Endothelial cell (in vitro differentiated cells): ENCODE measurements at regions not wholly inside any gene's neighbourhood (a gene's known extent, or its start where the extent isn't known, plus 50 kb on each side); places are given as distances from the start of the nearest gene placed in this dataset.

ENCODE experiments used
- DNase-seq: peaks from one replicate; pipeline ENCODE4 v3.0.0; 2021; ENCODE audit warnings: low spot score
- H3K27ac Mint-ChIP-seq: one replicate; pipeline ENCODE4 v1.8.0; 2021; ENCODE audit warnings: mixed read lengths, inconsistent platforms; ENCODE audit not compliant: unreplicated experiment
- H3K27me3 Mint-ChIP-seq: one replicate; pipeline ENCODE4 v1.8.0; 2021; ENCODE audit warnings: mild to moderate bottlenecking, moderate library complexity, mixed read lengths, inconsistent platforms; ENCODE audit not compliant: unreplicated experiment
- H3K36me3 Mint-ChIP-seq: one replicate; pipeline ENCODE4 v1.8.0; 2021; ENCODE audit warnings: mild to moderate bottlenecking, low read depth, mixed read lengths, inconsistent platforms; ENCODE audit not compliant: unreplicated experiment
- H3K4me1 Mint-ChIP-seq: one replicate; pipeline ENCODE4 v1.8.0; 2021; ENCODE audit warnings: mild to moderate bottlenecking, mixed read lengths, inconsistent platforms; ENCODE audit not compliant: unreplicated experiment
- H3K4me3 Mint-ChIP-seq: one replicate; pipeline ENCODE4 v1.8.0; 2021; ENCODE audit warnings: mild to moderate bottlenecking, mixed read lengths, inconsistent platforms; ENCODE audit not compliant: unreplicated experiment
- H3K9me3 Mint-ChIP-seq: one replicate; pipeline ENCODE4 v1.8.0; 2021; ENCODE audit warnings: mixed read lengths, inconsistent platforms; ENCODE audit not compliant: unreplicated experiment
- CTCF ChIP-seq: fragments of 200-600 bp; sonication (generic); IDR thresholded peaks from one replicate; pipeline ENCODE4 v1.5.0; 2021; ENCODE audit warnings: antibody characterized with exemption; ENCODE audit not compliant: unreplicated experiment

DNA sequence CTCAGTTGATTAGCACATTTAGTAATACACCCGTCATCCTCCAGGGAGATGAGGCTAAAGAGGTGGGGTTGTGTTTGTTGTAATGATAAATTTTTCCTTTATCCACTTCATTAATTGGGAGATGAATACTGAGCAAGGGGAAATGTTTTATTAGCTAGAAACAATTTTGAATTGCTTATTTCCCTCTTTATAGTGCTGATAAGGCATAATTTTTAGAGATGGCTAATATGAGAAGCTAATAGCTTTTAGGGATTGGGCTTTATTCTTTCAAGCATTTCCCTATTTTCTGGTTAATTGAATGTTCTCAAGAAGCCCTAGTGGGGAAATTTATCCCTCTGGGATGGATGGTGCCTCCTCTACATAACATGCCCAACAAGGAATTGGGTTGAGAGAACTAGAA, 365.2 kb upstream of the IGFBP7 start:
- Mint-ChIP-seq H3K27ac (no peak overlapping the region), H3K36me3 (no peaks in the 10 kb centered on the region), H3K9me3 (no peaks in the 10 kb centered on the region), H3K4me3 (no peak overlapping the region), H3K4me1 (no peaks in the 10 kb centered on the region), H3K27me3 (peaks cover 2% of the 10 kb centered on the region)
- DNase-seq: no peak
- TF ChIP-seq CTCF: no peak

- Mint-ChIP-seq H3K36me3 (no peaks in the 10 kb centered on the region), H3K27me3 (no peaks in the 10 kb centered on the region), H3K4me3 (no peak overlapping the region), H3K9me3 (no peaks in the 10 kb centered on the region), H3K27ac (no peak overlapping the region), H3K4me1 (no peaks in the 10 kb centered on the region)
- no peak for TF ChIP-seq CTCF
- no peak for DNase-seq
Observed at GRCh38 chr4:57465321-57466056, 355.3 kb upstream of the IGFBP7 start.

DNA sequence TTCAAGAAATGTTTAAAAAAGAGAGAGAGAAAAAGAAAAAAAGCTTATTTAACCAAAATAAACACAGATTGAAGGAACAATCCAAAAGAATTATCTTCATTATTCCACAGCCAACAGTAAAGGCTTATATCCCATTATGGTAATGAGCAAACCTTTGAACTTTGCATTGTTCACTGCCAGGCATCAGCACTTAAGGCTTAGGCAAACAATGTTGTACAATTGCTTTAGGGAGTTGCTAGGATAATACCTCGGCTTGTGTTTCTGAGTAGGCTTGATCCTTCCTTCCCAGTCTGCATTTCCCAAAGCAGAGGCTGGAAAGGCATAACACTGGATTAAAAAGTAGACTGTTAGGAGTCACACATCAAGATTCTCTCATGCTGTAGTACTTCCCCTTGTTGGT, 352.7 kb upstream of the IGFBP7 start:
- Mint-ChIP-seq H3K27me3 (no peaks in the 10 kb centered on the region), H3K27ac (no peak overlapping the region), H3K36me3 (no peaks in the 10 kb centered on the region), H3K4me3 (no peak overlapping the region), H3K9me3 (no peaks in the 10 kb centered on the region), H3K4me1 (no peaks in the 10 kb centered on the region)
- no peak for TF ChIP-seq CTCF
- no peak for DNase-seq

GRCh38 chr4:57460967-57461366, 350.8 kb upstream of the IGFBP7 start:
- TF ChIP-seq CTCF: no peak
- no peaks in the 10 kb centered on the region for H3K4me1 Mint-ChIP-seq
- H3K9me3 Mint-ChIP-seq: no peaks in the 10 kb centered on the region
- H3K27ac Mint-ChIP-seq: no peak overlapping the region
- DNase-seq: no peak
- H3K27me3 Mint-ChIP-seq: no peaks in the 10 kb centered on the region
- H3K4me3 Mint-ChIP-seq: no peak overlapping the region
- H3K36me3 Mint-ChIP-seq: no peaks in the 10 kb centered on the region

DNA sequence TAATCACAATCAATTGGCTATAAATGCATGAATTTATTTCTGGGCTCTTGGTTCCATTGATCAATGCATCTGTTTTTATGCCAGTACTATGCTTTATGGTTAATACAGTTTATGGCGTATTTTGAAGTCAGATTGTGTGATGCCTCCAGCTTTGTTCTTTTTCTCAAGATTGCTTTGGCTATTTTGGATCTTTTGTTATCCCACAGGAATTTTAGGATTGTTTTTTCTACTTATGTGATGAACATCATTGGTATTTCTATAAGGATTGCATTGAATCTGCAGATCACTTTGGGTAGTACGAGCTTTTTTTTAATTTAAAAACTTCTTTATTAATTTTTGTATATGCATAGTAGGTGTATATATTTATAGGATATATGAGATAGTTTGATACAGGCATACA, 338.7 kb upstream of the IGFBP7 start:
- H3K4me3 Mint-ChIP-seq: no peak overlapping the region
- no peaks in the 10 kb centered on the region for H3K9me3 Mint-ChIP-seq
- H3K36me3 Mint-ChIP-seq: no peaks in the 10 kb centered on the region
- no peak overlapping the region for H3K27ac Mint-ChIP-seq
- H3K27me3 Mint-ChIP-seq: no peaks in the 10 kb centered on the region
- no peak for DNase-seq
- TF ChIP-seq CTCF: no peak
- no peaks in the 10 kb centered on the region for H3K4me1 Mint-ChIP-seq
